TTC549 (cell line): ENCODE measurements at regions not wholly inside any gene's neighbourhood (a gene's known extent, or its start where the extent isn't known, plus 50 kb on each side); places are given as distances from the start of the nearest gene placed in this dataset.
"Not testable (repeated sequence)": the region's sequence is repeated elsewhere in the genome, so short reads cannot be mapped to it uniquely, and the experiment has no call there.

Experiments
- FAIRE-seq: peaks from 2 replicates; lab custom pipeline; 2012; peaks lifted over from hg19 to GRCh38; lab: Jason Lieb, UNC

GRCh38 chr9:10835791-10836463 is 223.1 kb upstream of the PTPRD start:
- FAIRE-seq = no peak

DNA sequence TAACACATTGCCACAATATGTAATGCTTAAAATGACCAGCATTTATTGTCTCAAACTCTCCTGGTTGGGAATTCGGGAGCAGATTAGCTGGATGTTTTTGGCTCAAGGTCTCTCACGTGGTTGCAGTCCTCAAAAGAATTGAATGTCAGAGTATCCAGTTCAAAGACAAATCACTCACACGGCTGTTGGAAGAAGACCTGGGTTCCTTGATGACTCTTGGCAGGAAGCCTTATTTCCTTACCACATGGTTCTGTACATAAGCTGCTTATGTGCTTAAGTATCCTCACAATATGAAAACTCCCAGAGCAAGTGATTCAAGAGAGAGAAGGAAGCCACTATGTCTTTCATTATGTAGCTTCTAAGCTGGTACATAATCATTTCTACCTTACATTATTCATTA is 230.3 kb upstream of the PTPRD start:
- no peak for FAIRE-seq

GRCh38 chr9:10855847-10856246 is 243.0 kb upstream of the PTPRD start:
- FAIRE-seq = peak; percentile 9

DNA sequence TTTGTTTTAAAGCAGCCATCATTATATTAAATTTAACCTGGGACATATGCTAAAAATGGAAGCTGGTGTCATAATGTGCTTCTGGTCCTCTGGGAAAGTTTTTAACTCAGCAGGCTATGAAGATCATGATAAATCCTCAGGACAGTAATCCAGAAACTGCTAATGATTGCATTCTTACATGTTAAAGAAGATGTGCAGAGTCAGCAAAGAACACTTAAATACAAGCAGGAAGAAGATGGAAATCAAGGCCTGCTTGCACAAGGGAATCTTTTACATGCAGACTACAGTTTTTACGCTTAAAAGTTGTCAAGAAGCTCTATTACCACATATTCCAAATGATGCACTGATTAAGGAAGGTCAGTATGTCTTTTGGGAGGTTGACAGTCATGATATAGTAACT is 246.0 kb upstream of the PTPRD start:
- FAIRE-seq = no peak

GRCh38 chr9:10863476-10863875 is 250.7 kb upstream of the PTPRD start:
- no peak for FAIRE-seq

DNA sequence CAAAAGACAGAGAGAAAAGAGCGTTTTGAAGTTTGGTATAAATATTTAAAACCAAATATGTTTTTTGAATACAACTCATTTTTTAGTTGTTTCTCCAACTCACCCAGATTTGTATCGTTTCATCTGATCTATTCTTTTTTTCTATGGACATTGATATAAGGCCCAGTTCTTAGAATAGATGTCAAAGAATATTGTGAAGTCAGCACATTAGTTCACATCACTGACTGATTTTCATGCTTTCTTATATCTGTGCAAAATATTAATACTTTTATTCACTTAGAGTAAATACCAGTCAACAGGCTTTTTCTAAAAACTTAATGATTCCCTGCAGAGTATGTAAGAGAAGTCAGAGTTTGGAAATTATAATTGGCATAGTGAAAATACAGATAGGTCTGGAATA is 254.4 kb upstream of the PTPRD start:
- no peak for FAIRE-seq

DNA sequence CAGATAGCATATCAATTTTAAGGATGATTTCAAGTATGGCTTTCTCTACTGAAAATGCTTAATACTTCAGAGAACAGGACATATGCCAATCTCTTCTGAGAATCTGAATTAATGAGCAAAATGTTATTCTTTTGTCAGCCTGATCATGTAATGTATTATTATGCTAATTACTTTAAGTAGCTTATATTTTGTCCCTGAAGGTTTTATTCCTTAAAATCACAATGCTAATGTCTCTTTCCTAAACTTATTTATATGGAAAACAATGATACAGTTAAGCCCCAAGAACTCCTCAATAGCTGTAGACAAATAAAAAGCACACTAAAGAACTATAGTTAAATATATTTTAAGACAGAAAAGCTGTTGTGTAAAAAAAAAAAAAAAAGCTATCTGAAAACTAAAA is 256.9 kb upstream of the PTPRD start:
- FAIRE-seq = no peak

- no peak for FAIRE-seq
Measured at GRCh38 chr9:10873999-10874398, 261.2 kb upstream of the PTPRD start.

- no peak for FAIRE-seq
Measured at GRCh38 chr9:10875752-10876151, 262.9 kb upstream of the PTPRD start.

DNA sequence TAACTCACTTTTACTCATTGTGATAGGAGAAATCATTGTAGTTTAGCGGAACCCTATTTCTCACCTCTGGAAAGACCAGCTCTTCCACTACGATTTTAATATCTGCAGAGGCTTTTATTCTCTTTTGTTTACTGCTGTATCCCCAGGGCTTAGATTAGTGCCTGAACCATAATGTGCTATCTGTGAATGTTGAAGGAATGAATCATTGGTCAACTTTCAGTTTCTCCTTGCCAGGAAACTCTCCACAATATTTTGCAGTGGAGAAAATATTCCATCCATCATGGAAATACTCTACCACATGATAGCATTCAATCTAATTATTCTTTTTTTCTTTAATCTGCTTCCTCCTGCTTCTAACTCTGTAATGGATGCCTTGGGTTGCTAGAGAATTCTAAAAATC is 263.5 kb upstream of the PTPRD start:
- FAIRE-seq = no peak

DNA sequence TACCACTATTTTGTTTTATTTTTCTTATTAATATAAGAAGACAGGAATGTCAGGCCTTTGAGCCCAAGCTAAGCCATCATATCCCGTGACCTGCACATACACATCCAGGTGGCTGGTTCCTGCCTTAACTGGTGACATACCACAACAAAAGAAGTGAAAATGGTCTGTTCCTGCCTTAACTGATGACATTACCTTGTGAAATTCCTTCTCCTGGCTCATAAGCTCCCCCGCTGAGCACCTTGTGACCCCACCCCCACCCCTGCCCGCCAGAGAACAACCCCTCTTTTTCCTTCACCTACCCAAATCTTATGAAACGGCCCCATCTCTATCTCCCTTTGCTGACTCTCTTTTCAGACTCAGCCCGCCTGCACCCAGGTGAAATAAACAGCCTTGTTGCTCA is 277.5 kb upstream of the PTPRD start:
- not testable (repeated sequence) for FAIRE-seq

GRCh38 chr9:10899509-10899908 is 286.7 kb upstream of the PTPRD start:
- FAIRE-seq = no peak

GRCh38 chr9:10903969-10904368 is 291.2 kb upstream of the PTPRD start:
- FAIRE-seq = no peak

GRCh38 chr9:10910779-10911178 is 298.0 kb upstream of the PTPRD start:
- no peak for FAIRE-seq

- FAIRE-seq = no peak
Measured at GRCh38 chr9:10911373-10911772, 298.6 kb upstream of the PTPRD start.

DNA sequence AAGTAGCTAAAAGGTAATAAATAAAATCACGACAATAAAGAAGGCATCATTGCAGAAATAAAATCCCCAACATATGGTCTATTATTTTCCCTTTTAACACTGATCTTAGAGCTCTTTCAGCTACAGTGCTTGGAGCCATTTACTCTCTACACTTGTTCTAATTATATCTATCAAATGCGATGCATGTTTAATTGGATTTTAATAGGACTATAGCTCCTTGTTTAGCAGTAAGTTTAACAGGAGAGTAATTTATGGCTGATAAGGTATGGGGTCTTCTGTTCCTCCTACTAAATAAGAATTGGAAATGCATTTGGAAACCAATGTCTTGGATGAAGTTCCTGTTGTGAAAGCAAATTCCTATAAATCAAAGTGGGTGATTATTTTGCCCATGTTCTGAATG is 304.2 kb upstream of the PTPRD start:
- FAIRE-seq = no peak

GRCh38 chr9:10921671-10922070 is 308.9 kb upstream of the PTPRD start:
- FAIRE-seq = no peak

DNA sequence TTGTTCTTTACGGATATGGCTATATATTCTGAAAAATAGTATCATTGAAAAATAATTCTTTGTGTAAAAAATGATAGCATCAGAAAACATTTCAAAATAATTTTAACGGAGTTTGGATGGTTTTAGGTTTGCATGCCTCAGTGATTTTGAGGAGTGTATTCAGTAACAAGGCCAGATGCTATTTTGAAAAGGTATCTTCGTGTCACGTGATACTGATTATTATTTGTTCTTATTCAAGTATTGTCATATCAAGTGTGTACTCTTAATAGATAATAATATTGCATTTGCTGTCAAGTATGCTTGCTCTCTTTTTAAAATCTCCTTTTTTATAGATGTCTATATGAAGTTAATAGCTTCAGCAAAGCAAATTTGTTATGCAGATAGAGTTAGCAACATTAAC is 313.1 kb upstream of the PTPRD start:
- FAIRE-seq = no peak

DNA sequence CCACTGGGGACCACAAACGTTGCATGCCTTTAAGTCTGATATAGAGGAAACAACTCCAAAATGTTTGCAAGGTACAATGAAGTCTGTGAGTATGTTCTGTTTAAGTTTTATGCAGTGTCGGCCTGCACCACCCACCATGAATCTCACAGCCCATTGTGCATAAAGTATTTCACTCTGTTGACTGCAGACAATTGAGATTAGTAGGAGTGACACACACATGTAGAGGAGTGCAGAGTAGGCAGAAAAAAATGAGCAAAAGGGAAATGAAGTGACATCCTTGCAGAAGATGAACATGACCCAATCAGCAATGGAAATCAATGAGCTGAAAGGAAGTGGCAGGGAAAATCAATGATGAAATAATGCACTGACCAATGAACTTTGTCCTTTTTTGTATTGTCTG is 315.6 kb upstream of the PTPRD start:
- no peak for FAIRE-seq

DNA sequence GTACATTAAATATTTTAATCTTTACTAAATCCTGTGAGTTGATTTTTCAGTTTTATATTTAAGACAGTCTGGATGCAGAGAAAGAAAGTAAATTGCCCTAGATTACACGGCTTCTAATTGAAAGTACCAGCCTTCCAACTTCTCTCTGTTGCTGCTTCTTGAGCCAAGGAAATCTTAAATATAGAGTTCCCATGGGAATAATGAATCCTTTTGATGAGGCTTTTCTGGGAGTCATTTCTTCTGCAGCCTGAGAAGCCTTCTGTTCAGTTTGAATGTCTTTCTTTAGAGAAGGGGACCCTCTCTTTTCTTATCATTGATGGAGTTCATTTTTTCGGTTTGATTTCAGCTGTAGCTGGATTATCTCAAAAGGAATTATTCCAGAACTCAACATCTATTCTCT is 317.3 kb upstream of the PTPRD start:
- no peak for FAIRE-seq

DNA sequence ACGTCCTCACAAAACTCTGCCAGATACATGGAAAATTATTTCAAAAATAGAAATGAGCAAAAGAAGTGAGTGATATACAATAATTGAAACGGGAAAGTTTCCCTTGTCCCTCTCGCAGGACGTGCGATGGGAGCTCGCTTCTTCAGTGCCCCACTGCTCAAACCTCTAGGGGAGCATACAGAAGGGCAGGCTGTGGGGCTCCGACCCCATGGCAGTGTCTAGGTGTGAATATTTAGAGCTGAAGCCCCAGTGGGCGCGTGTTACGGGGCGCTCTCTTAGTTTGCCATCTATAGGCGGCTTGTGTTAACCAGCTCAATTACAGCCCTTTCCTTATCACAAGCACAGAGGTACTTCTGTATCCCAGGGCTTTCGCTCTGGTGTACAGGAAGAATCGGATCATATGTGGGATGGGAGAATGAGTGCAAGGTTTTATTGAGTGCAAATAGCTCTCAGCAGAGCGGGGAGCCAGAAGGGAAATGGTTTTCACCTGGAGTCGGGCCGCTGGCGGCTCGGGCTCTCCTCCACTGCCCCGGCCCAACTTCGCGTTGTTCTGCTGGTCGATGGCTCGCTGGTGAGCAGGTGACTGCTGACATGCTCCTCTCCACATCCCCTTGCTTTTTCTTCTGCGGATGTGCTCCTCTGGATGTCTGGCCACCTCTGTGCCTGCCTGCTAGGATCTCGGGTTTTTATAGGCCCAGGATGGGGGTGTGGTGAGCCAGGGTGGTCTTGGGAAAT is 334.0 kb upstream of the PTPRD start:
- FAIRE-seq = no peak

- FAIRE-seq = no peak
Measured at GRCh38 chr9:10957878-10958277, 345.1 kb upstream of the PTPRD start.

DNA sequence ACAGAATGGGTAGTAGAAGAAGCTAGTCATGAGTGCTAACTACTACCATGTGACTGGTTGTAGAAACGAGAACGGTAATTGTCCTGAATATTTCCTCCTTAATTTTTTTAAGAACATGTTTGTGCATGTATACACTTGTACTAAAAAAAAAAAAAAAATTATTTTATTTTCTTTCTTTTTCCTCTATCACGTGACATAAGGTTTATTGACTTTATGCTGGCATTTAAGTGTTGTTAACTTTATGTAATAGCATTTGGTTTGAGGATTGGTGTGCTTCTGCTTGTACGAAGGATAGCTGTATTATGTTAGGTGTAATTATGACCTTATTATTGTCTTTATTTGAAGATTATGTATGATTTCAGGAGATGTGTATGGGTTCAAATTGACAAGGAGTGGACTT is 349.1 kb upstream of the PTPRD start:
- no peak for FAIRE-seq

DNA sequence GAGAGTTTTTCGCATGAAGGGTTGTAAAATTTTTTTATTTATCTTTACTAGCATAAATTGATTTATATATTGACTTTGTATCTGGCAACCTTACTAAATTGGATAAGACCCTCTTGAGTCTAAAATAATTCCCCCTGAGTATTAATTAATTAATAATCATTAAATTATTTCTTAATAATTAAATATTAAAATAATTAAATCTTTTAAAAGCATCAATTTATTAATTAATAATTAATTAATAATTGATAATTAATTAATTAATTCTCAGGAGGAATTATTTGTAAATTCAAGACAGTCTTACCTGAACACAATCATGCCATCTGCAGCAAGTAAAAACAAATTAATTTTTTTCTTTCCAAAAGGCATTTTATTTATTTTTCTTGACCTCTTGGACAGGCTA is 370.4 kb upstream of the PTPRD start:
- FAIRE-seq = no peak
